ENCODE measurements at regions not wholly inside any gene's neighbourhood (a gene's known extent, or its start where the extent isn't known, plus 50 kb on each side); places are given as distances from the start of the nearest gene placed in this dataset.
"Not testable (repeated sequence)": the region's sequence is repeated elsewhere in the genome, so short reads cannot be mapped to it uniquely, and the experiment has no call there.

- no peak overlapping the region for H3K4me2 ChIP-seq
- H3K27ac ChIP-seq: no peak overlapping the region
- no peaks in the 10 kb centered on the region for H3K9me3 ChIP-seq (ENCODE audit: low read depth)
- no peaks in the 10 kb centered on the region for H4K20me1 ChIP-seq (ENCODE audit: insufficient read depth, poor library complexity, severe bottlenecking)
- no peaks in the 10 kb centered on the region for H3K79me2 ChIP-seq
- H3K4me1 ChIP-seq (ENCODE audit: insufficient read depth): no peaks in the 10 kb centered on the region
- H3K9me2 ChIP-seq (replicated peaks; ENCODE audit: insufficient read depth): no peaks in the 10 kb centered on the region
- no peaks in the 10 kb centered on the region for H3K27me3 ChIP-seq
- H2AFZ ChIP-seq: no peak overlapping the region
- no peak overlapping the region for H3K4me3 ChIP-seq
- 58% methylated on average over 3 of the region's 3 CpGs for WGBS (ENCODE audit: low lambda C conversion rate, missing lambda C conversion rate)
- H3K36me3 ChIP-seq (replicated peaks; ENCODE audit: insufficient read depth, low read depth): no peaks in the 10 kb centered on the region
- TF ChIP-seq EZH2 (IDR thresholded peaks at IDR 0.05; ENCODE audit: borderline replicate concordance): no peak
- TF ChIP-seq EZH2phosphoT487 (IDR thresholded peaks at IDR 0.05; ENCODE audit: low read depth, severe bottlenecking, unreplicated experiment): no peak
- no peak for TF ChIP-seq CTCF (IDR thresholded peaks at IDR 0.05; ENCODE audit: poor library complexity)
- DNase-seq (ENCODE audit: low spot score): no peak
These were observed 919.9 kb downstream of the SLITRK1 start for GRCh38 chr13:82962397-82962796.

- no peaks in the 10 kb centered on the region for H4K20me1 ChIP-seq (ENCODE audit: insufficient read depth, poor library complexity, severe bottlenecking)
- WGBS (ENCODE audit: low lambda C conversion rate, missing lambda C conversion rate): 91% methylated on average over 1 of the region's 1 CpG
- no peak overlapping the region for H2AFZ ChIP-seq
- TF ChIP-seq EZH2phosphoT487 (IDR thresholded peaks at IDR 0.05; ENCODE audit: low read depth, severe bottlenecking, unreplicated experiment): no peak
- TF ChIP-seq CTCF (IDR thresholded peaks at IDR 0.05; ENCODE audit: poor library complexity): no peak
- no peak for TF ChIP-seq EZH2 (IDR thresholded peaks at IDR 0.05; ENCODE audit: borderline replicate concordance)
- no peaks in the 10 kb centered on the region for H3K36me3 ChIP-seq (replicated peaks; ENCODE audit: insufficient read depth, low read depth)
- H3K9me2 ChIP-seq (replicated peaks; ENCODE audit: insufficient read depth): no peaks in the 10 kb centered on the region
- no peaks in the 10 kb centered on the region for H3K4me1 ChIP-seq (ENCODE audit: insufficient read depth)
- no peak overlapping the region for H3K27ac ChIP-seq
- H3K4me3 ChIP-seq: no peak overlapping the region
- H3K79me2 ChIP-seq: no peaks in the 10 kb centered on the region
- no peak overlapping the region for H3K4me2 ChIP-seq
- H3K27me3 ChIP-seq: no peaks in the 10 kb centered on the region
- H3K9me3 ChIP-seq (ENCODE audit: low read depth): no peaks in the 10 kb centered on the region
- no peak for DNase-seq (ENCODE audit: low spot score)
These were observed 920.5 kb downstream of the SLITRK1 start for GRCh38 chr13:82961757-82962156.

- not testable (repeated sequence) for H3K27me3 ChIP-seq; H3K9me2 ChIP-seq (replicated peaks; ENCODE audit: insufficient read depth); H3K27ac ChIP-seq; H3K9me3 ChIP-seq (ENCODE audit: low read depth); H3K36me3 ChIP-seq (replicated peaks; ENCODE audit: insufficient read depth, low read depth); H3K4me1 ChIP-seq (ENCODE audit: insufficient read depth); H2AFZ ChIP-seq; H4K20me1 ChIP-seq (ENCODE audit: insufficient read depth, poor library complexity, severe bottlenecking); H3K4me3 ChIP-seq; H3K79me2 ChIP-seq; H3K4me2 ChIP-seq; DNase-seq (ENCODE audit: low spot score)
- 85% methylated on average over 6 of the region's 6 CpGs for WGBS (ENCODE audit: low lambda C conversion rate, missing lambda C conversion rate)
These were observed 929.9 kb downstream of the SLITRK1 start for GRCh38 chr13:82952336-82952735.

GRCh38 chr13:82947683-82948082, 934.6 kb downstream of the SLITRK1 start:
- Histone ChIP-seq H3K79me2 (no peaks in the 10 kb centered on the region), H3K9me2 (replicated peaks; ENCODE audit: insufficient read depth) (no peaks in the 10 kb centered on the region), H3K36me3 (replicated peaks; ENCODE audit: insufficient read depth, low read depth) (no peaks in the 10 kb centered on the region), H4K20me1 (ENCODE audit: insufficient read depth, poor library complexity, severe bottlenecking) (no peaks in the 10 kb centered on the region), H3K4me3 (no peak overlapping the region), H3K4me2 (no peak overlapping the region), H3K27ac (no peak overlapping the region), H2AFZ (no peak overlapping the region), H3K4me1 (ENCODE audit: insufficient read depth) (no peaks in the 10 kb centered on the region), H3K9me3 (ENCODE audit: low read depth) (no peaks in the 10 kb centered on the region), H3K27me3 (no peaks in the 10 kb centered on the region)
- no peak for TF ChIP-seq EZH2phosphoT487 (IDR thresholded peaks at IDR 0.05; ENCODE audit: low read depth, severe bottlenecking, unreplicated experiment)
- no peak for TF ChIP-seq EZH2 (IDR thresholded peaks at IDR 0.05; ENCODE audit: borderline replicate concordance)
- no peak for TF ChIP-seq CTCF (IDR thresholded peaks at IDR 0.05; ENCODE audit: poor library complexity)
- no peak for DNase-seq (ENCODE audit: low spot score)

Data from hepatocyte (in vitro differentiated cells).